Breast epithelium (tissue), 3 donors: ENCODE measurements at regions not wholly inside any gene's neighbourhood (a gene's known extent, or its start where the extent isn't known, plus 50 kb on each side); places are given as distances from the start of the nearest gene placed in this dataset.

Source experiments
- POLR2A ChIP-seq: fragments of 450-650 bp; IDR thresholded peaks from one replicate; pipeline ENCODE4 v1.6.1; 2016; ENCODE audit warnings: antibody characterized with exemption, mild to moderate bottlenecking, moderate library complexity
- POLR2AphosphoS5 ChIP-seq, 3 donors: sonication (generic); formaldehyde crosslinking; IDR thresholded peaks; one replicate each; pipeline ENCODE4 v1.6.1; 2017; ENCODE audit warnings: antibody characterized with exemption in 3 of 3

GRCh38 chr4:20395160-20395773 is 143.6 kb downstream of the SLIT2 start:
- TF ChIP-seq POLR2A (no peak), POLR2AphosphoS5 (IDR thresholded peaks at IDR 0.05) (no peak)
